RCC 7860 (cell line): ENCODE measurements at regions not wholly inside any gene's neighbourhood (a gene's known extent, or its start where the extent isn't known, plus 50 kb on each side); places are given as distances from the start of the nearest gene placed in this dataset.
"Not testable (repeated sequence)": the region's sequence is repeated elsewhere in the genome, so short reads cannot be mapped to it uniquely, and the experiment has no call there.

Experiments
- DNase-seq: peaks from one replicate; pipeline ENCODE4 v3.0.0-alpha.2; 2015; ENCODE audit warnings: low spot score
- FAIRE-seq: peaks from 2 replicates; lab custom pipeline; 2012; peaks lifted over from hg19 to GRCh38; lab: Jason Lieb, UNC

DNA sequence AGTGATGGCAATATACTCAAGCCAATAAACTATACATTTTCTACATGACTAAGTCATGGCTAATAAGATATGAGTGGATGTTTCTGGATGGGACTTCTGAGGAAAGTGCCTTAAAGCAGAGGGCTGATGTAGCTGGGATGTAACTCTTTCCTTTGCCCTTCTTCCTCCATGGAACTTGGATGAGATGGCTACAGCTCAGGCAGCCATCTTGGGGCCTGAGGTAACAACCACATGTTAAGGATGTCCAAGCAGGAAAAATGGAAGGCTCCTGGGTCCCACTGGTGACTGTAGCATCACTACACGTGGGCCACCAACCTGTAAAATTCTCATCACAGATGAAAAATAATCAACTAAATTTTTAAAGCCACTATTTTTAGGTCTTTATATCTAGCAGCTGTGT lies 54.4 kb upstream of the GRIP1 start:
- FAIRE-seq, result no peak
- DNase-seq, result no peak

DNA sequence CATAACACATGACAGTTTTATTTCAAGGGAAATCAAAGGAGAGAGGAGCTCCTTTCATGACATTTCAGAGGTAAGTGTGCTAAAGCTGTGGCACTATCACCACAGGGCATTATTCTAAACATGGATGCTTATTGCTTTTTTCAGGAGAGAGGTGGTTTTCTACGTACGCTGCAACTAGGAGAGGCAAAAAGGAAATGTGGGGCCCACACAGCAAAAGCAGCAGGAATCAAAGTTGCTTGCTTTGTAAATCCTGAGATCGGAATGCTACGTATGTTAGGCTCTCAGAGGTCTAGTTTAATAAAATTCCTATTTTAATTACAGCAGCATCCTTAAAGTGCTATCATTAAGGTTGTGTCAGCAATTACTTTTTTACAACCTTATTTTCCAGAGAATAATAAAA lies 55.0 kb upstream of the GRIP1 start:
- FAIRE-seq, result no peak
- no peak for DNase-seq

DNA sequence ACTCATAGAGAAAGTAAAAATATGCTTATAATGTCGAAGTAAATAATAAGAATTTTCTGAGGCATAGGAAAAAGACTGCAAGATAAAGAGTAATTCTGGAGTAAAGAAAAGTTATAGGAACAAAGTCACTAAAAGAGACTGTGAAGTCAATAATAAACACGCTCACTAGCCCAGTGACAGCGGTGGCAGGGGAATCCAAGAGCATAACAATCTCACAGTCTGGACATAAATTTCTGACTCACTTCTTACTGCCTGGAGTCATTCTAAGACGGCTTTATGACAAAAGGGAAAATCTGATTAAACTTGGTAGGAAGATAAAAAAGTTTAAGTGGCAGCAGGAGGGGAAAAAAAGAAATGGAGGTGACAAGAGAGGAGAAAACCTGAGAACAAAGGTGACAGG lies 56.4 kb upstream of the GRIP1 start:
- FAIRE-seq (no peak), DNase-seq (no peak)

DNA sequence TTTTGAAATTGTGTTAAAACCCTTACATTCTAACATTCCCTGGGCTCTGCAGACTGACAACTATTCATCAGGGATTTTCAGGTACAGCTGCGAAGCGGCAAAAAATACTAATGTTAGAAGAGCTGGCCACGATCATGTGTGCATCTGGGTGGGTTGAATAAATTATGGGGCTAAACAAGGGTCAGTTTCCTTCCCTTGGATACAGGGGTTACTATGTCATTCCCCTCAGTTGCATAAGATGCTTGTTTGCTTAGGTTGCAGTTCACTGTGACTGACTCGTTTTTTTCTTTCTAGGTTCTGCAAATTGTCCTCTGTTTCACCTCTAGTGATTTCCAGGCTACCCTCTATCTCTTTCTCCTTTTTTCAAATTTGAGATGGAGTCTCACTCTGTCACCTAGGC lies 58.1 kb upstream of the GRIP1 start:
- DNase-seq, result no peak
- FAIRE-seq, result no peak

DNA sequence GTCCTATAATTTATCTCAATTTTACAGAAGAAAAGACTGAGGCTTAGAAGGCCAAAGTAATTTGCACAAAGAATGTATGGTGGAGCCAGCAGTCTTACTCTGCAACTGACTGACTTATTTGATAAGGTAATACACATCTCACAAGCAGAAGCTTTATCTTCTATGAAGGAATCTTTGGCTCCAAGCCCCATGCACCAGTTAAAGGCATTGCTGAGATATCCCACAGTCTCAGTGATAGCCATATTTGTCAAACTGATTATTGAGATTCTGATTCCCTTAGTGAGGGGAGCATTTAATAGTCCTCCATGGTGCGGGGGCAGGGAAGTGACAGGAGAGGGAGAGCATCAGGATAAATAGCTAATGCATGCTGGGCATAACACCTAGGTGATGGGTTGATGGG lies 60.4 kb upstream of the GRIP1 start:
- DNase-seq (no peak), FAIRE-seq (no peak)

DNA sequence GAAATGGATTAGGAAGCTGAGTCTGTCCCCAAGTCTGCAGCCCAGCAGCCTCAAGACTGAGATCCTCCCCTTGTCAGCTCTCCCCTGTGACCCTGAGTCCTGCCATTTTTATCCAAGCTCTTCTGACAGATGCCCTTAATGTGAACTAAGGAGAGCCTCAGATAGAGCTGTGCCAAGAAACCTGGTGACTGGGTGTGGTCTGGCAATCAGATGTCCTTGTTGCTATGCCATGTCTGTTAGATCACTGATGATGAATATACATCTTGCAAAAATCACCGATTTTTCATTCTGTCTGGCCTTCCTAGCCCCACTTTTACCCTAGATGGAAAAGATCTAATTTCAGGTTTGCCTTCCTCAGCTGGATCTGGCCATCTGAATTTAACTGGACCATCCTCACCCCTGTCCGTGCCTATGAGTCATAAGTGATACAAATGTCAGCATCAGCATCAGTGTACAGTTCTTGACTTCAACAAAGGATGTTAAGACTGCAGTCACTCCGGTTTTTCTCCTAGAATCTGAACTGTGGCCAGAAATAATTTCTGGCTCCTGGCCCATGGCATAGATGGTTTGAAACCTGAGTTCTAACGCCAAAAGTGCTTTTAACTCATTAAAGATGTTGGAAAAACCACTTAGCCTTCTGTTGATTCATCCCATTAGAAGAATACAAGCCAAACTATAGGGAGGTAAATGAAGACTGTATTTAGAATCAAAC lies 61.2 kb upstream of the GRIP1 start:
- no peak for FAIRE-seq
- DNase-seq, result no peak

DNA sequence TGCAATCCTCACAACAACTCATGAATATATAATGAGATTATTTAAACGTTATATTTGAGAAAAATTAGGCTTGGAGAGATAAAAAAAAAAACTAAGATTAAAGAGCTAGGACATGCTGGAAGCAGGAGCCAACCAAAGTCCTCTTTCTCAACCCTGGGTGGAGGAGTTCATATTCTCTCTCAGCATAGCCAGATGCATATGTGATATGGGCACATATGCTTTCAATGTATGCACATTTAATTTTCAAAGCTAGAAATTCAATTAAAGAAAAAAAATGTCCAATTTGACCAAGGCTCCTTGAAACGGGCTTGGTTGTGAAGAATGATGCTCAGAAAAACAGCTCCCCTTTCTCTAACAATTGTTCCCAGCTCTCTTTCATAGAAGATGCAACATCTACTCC lies 61.9 kb upstream of the GRIP1 start:
- no peak for DNase-seq

DNA sequence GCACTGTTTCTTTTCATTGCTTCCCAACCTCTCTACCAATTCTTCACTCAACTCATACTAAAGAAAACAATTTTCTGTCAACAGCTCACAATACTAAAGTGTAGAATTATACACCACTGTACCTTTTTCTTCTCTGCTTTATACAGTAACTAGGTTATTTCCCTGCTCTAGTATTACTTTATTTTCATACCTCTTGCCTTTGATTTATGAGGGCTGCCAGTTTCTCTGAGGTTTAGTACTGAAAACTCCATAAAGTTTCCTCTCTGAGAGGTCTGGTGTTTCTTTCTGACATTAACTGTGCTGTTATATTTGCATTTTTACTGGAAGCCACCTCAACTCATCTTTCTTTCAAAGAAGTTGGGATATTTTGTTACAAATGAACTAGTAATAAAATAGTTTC lies 63.0 kb upstream of the GRIP1 start:
- FAIRE-seq, result no peak
- DNase-seq, result no peak

More for the DNA sequence above, 61.9 kb upstream of the GRIP1 start:
- no peak for FAIRE-seq

DNA sequence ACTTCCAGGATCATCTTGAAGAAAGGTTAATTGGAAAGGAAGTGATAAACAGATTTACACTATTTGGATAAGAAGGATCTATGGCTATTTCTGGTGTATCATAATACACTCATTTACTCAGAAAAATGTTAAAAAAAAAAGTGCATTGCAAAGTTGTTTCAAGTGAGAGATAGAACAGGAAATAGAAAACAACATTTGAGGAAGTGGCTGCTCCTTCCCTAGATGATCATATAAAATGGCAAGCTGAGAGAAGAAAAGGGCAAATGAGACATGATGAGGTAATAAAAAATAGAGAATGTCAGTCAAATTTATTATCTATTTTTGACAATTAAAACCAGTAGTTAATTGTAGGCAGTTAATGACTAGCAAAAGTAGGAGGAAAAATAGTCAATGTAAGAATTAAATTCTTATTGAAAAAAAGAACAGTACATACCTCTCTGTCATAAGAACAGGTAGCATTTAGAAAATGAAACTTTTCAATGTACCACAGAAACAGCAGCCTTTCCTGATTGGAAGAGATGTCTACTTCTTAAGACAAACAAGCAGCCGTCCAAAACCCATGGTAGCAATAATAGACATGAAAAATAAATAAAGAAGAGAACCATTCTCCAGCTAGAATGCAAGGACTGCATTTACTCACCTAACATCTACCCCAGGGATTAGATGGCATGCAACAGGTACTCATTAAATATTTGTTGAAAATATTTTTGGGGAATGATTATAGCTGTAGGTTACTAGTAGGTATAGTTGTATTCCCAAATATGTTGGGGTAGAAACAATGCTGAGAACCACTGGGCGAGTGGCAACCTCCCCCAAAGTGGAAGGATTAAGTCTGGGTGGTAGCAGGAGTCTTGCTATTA lies 63.9 kb upstream of the GRIP1 start:
- FAIRE-seq, result no peak
- DNase-seq, result no peak

DNA sequence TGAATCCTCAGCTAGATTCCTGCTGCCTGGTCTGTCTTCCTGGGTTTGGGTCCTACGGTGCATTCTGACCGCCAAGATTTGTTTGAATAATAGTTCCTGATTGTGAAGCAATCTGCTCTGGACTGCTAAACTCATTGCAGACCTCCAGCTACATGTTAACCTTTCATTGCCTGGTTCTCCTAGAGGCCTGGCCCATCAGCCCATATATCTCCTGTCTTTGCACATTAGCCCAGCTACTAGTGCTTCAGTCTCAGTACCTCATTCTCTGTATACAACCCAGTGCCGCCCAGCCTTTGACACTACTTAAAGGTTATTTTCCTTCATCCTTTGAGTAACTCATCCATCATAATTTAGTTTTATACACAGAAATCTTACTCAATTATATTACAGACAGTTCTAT lies 65.6 kb upstream of the GRIP1 start:
- no peak for DNase-seq
- FAIRE-seq, result no peak

DNA sequence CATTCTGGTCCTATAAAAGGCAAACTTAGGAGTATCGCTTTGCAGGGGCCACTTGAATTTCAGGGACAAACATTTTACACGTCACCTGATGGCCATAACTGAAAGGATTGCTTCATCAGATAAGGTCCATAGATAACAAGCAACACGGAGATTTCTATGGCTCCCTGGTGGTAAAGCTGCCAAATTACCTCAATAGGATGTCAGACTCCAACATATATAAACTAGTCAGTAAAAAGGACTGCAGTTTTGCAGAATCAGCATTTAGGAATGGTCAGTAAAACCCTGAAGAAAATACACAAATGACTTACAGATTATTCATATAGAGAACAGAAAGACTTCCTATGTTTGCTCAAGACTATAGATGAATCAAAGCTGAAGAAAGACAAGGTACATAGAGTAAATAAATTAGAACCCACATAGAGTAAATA lies 66.1 kb upstream of the GRIP1 start:
- DNase-seq, result no peak

DNA sequence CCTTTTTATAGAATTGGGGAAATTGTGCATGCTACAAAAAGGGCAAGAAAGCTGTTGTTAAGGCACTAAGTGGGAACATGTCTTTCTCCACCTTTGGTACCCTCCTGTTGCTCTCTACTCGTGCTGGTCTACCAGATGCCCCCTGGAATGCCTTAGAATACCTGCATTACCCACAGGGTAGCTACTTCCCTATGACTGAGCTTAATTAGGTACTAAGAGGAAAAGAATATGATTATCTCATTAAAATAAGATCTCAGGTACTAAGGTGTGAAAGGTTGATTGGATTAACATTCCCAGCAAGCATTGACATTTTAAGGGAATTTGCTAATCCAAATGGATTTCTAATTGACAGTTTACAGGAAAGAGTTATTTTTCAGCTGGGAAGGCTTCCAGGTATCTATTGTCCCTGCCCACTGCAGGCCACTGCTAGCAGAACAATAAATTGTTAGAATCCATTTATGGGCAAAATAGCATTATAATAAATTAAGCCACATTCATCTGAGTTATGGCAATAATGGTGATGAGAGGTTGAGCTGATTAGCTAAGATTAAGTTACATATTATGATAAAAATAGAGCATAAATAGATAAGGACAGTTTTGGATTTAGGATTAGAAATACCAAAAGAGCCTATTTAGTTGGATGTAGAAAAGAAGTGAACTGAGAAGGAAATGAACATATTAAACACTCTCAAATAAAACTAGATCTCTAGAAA lies 67.8 kb upstream of the GRIP1 start:
- FAIRE-seq (no peak), DNase-seq (no peak)

More for the DNA sequence above, 66.1 kb upstream of the GRIP1 start:
- no peak for FAIRE-seq

DNA sequence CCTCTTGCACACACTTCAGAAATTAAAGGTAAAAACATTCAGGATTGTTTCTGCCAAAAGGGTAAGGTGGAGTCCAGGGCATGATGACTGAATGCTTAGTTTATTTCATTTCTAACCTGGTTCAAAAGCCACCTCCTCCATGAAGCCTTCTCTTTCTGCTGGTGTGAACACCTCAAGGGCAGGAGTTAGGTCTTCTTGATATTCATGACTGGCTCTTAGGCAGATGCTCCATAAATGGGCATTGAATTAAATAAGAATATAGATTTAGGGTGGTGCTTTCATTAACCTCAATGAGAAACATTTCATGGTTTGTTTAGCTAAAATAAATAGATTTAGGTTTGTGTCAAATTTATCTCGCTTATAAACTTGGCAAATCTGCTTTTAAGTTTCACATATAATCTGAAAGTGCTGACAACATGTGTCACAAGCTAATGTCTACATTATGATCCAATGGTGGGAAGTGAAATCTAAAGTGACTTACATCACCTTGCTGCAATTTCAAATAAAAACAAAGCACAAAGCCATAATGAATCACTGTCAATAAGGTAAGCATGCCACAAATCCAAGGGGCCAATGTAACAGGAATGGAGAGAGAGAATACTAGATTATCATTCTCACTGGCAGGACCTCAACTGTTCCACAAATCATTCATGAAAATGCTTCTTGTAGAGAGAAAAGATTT lies 72.7 kb upstream of the GRIP1 start:
- DNase-seq (no peak), FAIRE-seq (no peak)

DNA sequence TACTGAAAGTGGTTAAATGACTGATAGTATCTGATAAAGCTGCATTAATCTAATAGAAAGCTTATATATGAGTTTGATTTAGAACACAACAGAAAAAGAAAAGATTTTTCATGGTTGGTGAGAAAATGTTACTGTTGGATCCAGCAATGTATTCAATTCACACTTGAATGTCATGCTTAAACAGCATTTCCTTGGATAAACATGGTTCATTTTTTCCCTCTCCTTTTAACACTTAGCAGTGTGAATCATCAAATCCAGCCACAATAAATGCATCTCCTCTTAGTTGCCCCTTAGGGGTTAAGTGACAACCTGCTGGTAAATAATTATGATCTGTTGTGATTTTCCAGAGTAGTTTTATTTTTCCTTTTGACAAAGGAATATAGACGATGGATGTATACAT lies 74.9 kb upstream of the GRIP1 start:
- FAIRE-seq (no peak), DNase-seq (no peak)

DNA sequence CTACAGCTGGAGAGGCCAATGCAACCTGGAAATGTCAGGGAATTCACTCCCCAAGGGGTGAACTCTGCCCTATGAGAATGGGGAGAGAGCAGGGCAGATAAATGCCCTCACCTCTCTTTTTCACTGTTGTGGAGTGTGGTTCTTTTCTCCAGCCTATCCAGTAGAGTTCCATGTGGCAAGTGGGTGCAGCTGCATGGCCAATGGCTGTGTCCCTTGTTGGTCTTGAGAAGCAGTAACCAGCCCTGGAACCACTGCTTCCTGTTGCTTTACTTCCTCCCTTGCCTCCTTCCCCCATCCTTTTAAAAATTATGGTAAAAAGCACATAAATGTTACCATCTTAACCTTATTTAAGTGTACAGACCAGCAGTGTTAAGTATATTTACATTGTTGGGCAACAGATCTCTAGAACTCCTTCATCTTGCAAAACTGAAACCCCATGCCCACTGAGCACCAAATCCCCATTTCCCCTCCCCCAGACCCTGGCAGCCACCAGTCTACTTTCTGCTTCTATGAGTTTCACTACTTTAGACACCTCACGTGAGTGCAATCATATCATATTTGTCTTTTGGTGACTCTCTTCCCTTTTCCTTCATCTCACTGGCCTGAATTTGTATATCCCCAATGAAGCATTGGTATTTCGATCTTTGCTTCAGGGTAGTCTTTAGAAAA lies 77.0 kb upstream of the GRIP1 start:
- FAIRE-seq (no peak), DNase-seq (no peak)

DNA sequence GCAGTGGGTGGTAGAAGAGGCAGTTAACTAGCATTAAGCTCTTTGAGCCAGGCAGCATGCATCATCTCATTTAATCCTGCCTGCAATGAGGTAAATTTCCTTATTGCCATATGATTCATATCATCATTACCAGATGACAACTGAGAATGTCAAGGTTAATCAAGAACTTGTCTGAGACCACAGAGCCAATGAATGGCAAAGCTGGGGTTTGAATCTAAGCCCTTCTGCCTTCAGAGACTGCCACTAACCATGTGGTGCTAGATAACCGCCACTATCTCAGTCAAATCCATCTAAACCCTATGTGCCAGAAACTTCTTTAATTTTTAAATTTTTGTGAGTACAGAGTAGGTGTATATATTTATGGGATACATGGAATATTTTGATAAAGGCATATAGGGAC lies 77.8 kb upstream of the GRIP1 start:
- FAIRE-seq, result no peak

DNA sequence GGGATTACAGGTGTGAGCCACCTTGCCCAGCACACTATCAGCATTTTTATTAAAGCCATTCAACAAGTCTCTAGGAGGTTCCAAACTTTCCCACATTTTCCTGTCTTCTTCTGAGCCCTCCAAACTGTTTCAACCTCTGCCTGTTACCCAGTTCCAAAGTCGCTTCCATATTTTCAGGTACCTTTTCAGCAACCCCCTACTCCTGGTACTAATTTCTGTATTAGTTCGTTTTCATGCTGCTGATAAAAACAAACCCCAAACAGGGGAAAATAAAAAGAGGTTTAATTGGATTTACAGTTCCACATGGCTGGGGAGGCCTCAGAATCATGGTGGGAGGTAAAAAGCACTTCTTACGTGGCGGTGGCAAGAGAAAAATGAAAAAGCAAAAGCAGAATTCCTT lies 81.2 kb upstream of the GRIP1 start:
- not testable (repeated sequence) for DNase-seq, FAIRE-seq

More for the DNA sequence above, 77.8 kb upstream of the GRIP1 start:
- DNase-seq, result no peak

DNA sequence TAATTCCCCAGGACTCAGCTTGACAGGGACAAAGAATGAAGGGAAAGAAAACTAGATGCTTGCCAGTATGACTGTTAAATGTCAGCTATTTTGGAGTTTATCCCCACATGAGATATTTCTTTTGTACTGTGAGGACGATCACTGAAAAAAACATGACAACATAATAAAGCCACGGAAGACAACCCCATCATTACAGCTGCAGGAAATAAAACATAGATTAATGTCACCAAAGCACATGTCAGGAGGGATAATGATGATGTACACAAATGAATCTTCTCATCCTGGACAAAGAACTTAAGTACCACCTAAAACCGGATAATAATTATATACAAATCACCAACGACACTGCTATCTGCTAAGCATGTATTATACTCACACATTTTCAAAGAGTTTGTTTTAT lies 84.6 kb upstream of the GRIP1 start:
- FAIRE-seq (no peak), DNase-seq (no peak)

DNA sequence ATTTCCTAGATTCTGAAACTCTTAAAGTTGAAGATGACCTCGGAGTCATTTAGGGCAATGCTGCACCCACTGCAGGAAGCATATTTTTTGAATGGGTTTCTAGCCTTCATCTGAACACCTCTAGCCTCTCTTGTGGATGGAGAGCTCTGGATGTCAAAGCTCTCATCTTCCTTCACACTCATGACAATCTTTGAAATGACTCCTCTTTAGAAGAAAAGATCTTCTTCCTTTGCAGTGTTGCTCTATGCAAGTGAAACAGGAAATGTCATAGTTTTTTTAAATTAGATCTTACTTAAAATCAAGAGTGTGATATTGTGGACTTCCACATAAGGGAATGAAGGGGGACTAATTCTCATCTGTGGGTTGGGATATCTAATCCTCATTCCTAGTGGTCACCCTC lies 86.3 kb upstream of the GRIP1 start:
- FAIRE-seq (no peak), DNase-seq (no peak)

DNA sequence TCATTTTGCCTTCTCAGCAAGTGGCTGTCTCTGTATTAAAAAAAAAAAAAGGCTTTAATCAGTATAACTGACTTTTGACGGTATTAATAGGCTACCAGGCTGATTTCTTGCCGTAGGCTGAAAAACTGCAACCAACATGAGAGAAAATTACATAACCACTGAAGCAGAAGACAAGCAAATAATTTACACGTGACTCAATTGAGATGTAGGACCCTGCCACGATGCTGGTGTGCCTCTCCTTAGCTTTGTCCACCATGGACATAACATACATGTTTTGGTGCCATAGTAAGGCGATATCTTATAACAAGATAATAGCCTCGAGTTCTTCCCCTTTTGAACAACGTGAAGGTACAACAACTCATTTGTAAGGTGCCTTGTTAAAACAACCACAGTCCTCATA lies 88.7 kb upstream of the GRIP1 start:
- DNase-seq, result no peak
- no peak for FAIRE-seq

DNA sequence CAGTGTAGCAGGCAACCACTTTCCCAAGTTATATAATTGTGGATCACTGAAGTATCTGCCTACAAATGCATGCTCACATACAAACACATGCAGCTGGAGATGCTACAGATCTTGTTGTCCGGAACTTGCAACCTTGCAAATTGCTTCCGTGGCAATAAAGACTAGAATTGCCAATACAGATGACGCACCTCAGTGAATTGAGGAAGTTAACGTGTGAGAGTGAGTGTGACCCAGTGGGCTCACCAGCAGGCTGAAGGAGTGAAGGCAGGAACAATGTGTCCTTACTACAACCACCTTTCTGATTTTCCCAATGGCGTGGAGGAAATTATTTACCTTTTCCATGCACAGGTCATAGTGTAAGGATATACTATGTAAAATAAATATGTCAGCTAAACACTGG lies 89.4 kb upstream of the GRIP1 start:
- no peak for FAIRE-seq
- no peak for DNase-seq
